PC-3 (cell line): ENCODE measurements at regions not wholly inside any gene's neighbourhood (a gene's known extent, or its start where the extent isn't known, plus 50 kb on each side); places are given as distances from the start of the nearest gene placed in this dataset.

ENCODE experiments used
- ATAC-seq: fragments of 200-7000 bp; cut with Tn5 transposase; 2 replicates; pipeline ENCODE4 v1.9.1; 2020; ENCODE audit warnings: mild to moderate bottlenecking, moderate library complexity
- BruUV-seq: library from RNA; stranded (reverse); fragments of 400-500 nt; replicated peaks from 2 replicates; lab custom pipeline; 2021; lab: Mats Ljungman, UMichigan
- CTCF ChIA-PET: fragments of 300-600 bp; sonication (Branson Sonifier 250); formaldehyde crosslinking; loops from one replicate; lab custom pipeline; 2022; ENCODE audit warnings: antibody characterized with exemption; lab: Charles Lee
- POLR2A ChIA-PET: fragments of 300-600 bp; sonication (Branson Sonifier 250); formaldehyde crosslinking; loops from one replicate; lab custom pipeline; 2022; ENCODE audit warnings: antibody characterized with exemption; ENCODE audit not compliant: unreplicated experiment; lab: Charles Lee
- DNase-seq: peaks from one replicate; pipeline ENCODE4 v3.0.0-alpha.2; 2015
- H2AFZ ChIP-seq: fragments of 300-600 bp; sonication (generic); 2 replicates; pipeline ENCODE4 v1.6.0; 2016; ENCODE audit warnings: antibody characterized with exemption, low read length
- H3F3A ChIP-seq: fragments of 300-600 bp; sonication (generic); one replicate; pipeline ENCODE4 v1.6.0; 2017; ENCODE audit warnings: antibody characterized with exemption, low read length, control low read depth, mild to moderate bottlenecking; ENCODE audit not compliant: unreplicated experiment
- H3K27ac ChIP-seq: fragments of 300-600 bp; sonication (generic); 2 replicates; pipeline ENCODE4 v1.5.1; 2016; ENCODE audit warnings: mild to moderate bottlenecking, low read length
- H3K27me3 ChIP-seq: fragments of 300-600 bp; sonication (generic); 2 replicates; pipeline ENCODE4 v1.6.1; 2016; ENCODE audit warnings: low read length, mixed read lengths
- H3K36me3 ChIP-seq: fragments of 300-600 bp; sonication (generic); 2 replicates; pipeline ENCODE4 v1.6.1; 2016; ENCODE audit warnings: low read depth, mixed run types, low read length, mixed read lengths
- H3K4me1 ChIP-seq: fragments of 300-600 bp; sonication (generic); 2 replicates; pipeline ENCODE4 v1.5.1; 2016; ENCODE audit warnings: low read length; ENCODE audit not compliant: insufficient read depth
- H3K4me2 ChIP-seq: fragments of 300-600 bp; sonication (generic); 2 replicates; pipeline ENCODE4 v1.6.0; 2016; ENCODE audit warnings: low read length
- H3K4me3 ChIP-seq: fragments of 300-600 bp; sonication (generic); 2 replicates; pipeline ENCODE4 v1.5.1; 2016; ENCODE audit warnings: mild to moderate bottlenecking, low read length, mixed read lengths
- H3K79me2 ChIP-seq: fragments of 300-600 bp; sonication (generic); 2 replicates; pipeline ENCODE4 v1.6.1; 2017; ENCODE audit warnings: low read length, mixed read lengths
- H3K9ac ChIP-seq: fragments of 300-600 bp; sonication (generic); 2 replicates; pipeline ENCODE4 v1.6.0; 2016; ENCODE audit warnings: mild to moderate bottlenecking, low read length
- H3K9me2 ChIP-seq: fragments of 300-600 bp; sonication (generic); replicated peaks from 2 replicates; pipeline ENCODE4 v1.6.1; 2016; ENCODE audit warnings: mixed run types, low read length, mixed read lengths
- H3K9me3 ChIP-seq: fragments of 300-600 bp; sonication (generic); 2 replicates; pipeline ENCODE4 v1.6.1; 2016; ENCODE audit warnings: low read length, mixed read lengths
- H4K20me1 ChIP-seq: fragments of 300-600 bp; sonication (generic); 2 replicates; pipeline ENCODE4 v1.6.1; 2016; ENCODE audit warnings: low read length, mixed read lengths
- EZH2 ChIP-seq: fragments of 300-600 bp; sonication (generic); IDR thresholded peaks from one replicate; pipeline ENCODE4 v1.6.1; 2017; ENCODE audit warnings: antibody characterized with exemption, mild to moderate bottlenecking, low read length; ENCODE audit not compliant: unreplicated experiment
- EZH2phosphoT487 ChIP-seq: fragments of 300-600 bp; sonication (generic); IDR thresholded peaks from 2 replicates; pipeline ENCODE4 v1.6.1; 2018; ENCODE audit warnings: mild to moderate bottlenecking, antibody characterized with exemption, low read length, borderline replicate concordance
- intact Hi-C: fragments of 100-400 bp; cut with micrococcal nuclease; formaldehyde crosslinking; loops from 2 replicates; pipeline ENCODE4 v1.9.0; 2023
- TF ChIP-seq, protein P1 (sequence below): fragments of 300-600 bp; sonication (generic); conservative IDR thresholded peaks from 2 replicates; pipeline ENCODE4 v1.5.1; 2017; ENCODE audit warnings: antibody characterized with exemption, low read depth, mild to moderate bottlenecking, low read length

DNA sequence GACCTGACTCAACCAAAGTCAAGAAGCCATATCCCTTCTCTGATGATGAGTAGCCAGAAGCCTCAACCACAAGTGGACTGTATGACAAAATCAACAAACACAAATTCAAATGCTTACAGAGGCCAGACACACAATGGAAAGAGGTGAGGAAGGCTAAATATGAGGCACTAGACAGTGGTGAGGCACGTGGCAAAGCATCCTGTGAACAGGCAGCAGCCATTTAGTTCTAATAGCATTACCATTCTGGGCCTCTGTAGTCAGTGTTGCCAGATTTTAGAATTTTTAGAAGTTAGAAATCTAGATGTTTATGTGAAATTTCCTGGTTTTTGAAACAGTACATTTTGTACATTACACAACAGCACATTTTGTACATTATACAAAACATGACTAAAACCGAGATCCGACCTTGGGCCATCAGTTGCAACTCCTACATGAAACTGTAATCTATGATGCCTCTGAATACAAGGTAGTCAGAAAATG lies 403.3 kb downstream of the COG6 start:
- H2AFZ ChIP-seq: no peak overlapping the region
- H4K20me1 ChIP-seq: no peaks in the 10 kb centered on the region
- H3K79me2 ChIP-seq: no peaks in the 10 kb centered on the region
- BruUV-seq: no TSS peak
- intact Hi-C loops: no loop called here
- H3K4me1 ChIP-seq: peaks cover 11% of the 10 kb centered on the region
- no peak for DNase-seq
- no peak overlapping the region for H3K4me2 ChIP-seq
- no peak for ATAC-seq
- no peak overlapping the region for H3K27ac ChIP-seq
- H3F3A ChIP-seq: no peaks in the 10 kb centered on the region
- no peaks in the 10 kb centered on the region for H3K9me3 ChIP-seq
- ChIA-PET CTCF (no interaction called here), POLR2A (no interaction called here)
- no peaks in the 10 kb centered on the region for H3K27me3 ChIP-seq
- H3K4me3 ChIP-seq: no peak overlapping the region
- TF ChIP-seq EZH2phosphoT487 (no peak), EZH2 (no peak)
- TF ChIP-seq, protein P1, sequence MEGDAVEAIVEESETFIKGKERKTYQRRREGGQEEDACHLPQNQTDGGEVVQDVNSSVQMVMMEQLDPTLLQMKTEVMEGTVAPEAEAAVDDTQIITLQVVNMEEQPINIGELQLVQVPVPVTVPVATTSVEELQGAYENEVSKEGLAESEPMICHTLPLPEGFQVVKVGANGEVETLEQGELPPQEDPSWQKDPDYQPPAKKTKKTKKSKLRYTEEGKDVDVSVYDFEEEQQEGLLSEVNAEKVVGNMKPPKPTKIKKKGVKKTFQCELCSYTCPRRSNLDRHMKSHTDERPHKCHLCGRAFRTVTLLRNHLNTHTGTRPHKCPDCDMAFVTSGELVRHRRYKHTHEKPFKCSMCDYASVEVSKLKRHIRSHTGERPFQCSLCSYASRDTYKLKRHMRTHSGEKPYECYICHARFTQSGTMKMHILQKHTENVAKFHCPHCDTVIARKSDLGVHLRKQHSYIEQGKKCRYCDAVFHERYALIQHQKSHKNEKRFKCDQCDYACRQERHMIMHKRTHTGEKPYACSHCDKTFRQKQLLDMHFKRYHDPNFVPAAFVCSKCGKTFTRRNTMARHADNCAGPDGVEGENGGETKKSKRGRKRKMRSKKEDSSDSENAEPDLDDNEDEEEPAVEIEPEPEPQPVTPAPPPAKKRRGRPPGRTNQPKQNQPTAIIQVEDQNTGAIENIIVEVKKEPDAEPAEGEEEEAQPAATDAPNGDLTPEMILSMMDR: no peak
- no peaks in the 10 kb centered on the region for H3K36me3 ChIP-seq
- H3K9me2 ChIP-seq: no peaks in the 10 kb centered on the region
- no peak overlapping the region for H3K9ac ChIP-seq

DNA sequence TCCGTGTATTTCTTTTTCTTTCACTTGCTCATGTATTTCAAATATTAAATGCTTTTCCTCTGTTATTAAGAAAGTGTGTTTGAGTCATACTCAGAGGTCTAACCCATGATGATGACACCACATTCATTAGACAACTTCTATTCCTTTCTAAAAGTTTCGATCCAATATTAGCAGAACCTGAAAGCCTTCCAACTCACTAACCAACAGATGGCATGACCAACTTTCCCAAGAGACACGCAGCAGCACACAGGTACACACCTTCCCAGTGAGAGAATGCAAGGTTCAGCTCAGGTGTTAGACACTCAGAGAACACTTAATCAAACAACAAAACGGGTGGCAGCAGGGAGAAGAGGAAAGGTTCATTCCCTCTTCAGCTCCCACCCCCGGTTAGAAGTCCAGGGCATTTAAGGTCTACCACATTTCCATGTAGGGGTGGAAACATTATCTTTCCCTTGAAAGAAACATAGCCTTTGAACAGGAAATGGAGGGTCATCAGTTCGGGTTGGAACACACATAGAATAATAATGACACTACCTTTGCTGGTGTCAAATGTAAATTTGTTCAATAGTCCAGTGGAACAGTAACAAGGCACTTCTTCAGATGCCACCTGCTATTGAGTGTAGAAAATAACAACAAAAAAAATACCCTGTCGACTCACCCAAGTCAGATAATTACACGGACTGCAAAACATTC lies 404.2 kb downstream of the COG6 start:
- ChIA-PET CTCF (no interaction called here), POLR2A (no interaction called here)
- H3F3A ChIP-seq: no peaks in the 10 kb centered on the region
- H3K9ac ChIP-seq: no peak overlapping the region
- H3K9me3 ChIP-seq: no peaks in the 10 kb centered on the region
- H3K27ac ChIP-seq: no peak overlapping the region
- H3K4me1 ChIP-seq: peaks cover 19% of the 10 kb centered on the region
- no peak overlapping the region for H3K4me3 ChIP-seq
- no peaks in the 10 kb centered on the region for H4K20me1 ChIP-seq
- H3K79me2 ChIP-seq: no peaks in the 10 kb centered on the region
- intact Hi-C loops: no loop called here
- ATAC-seq: no peak
- no peaks in the 10 kb centered on the region for H3K27me3 ChIP-seq
- no peaks in the 10 kb centered on the region for H3K36me3 ChIP-seq
- no peak overlapping the region for H2AFZ ChIP-seq
- no peak for DNase-seq
- TF ChIP-seq EZH2: no peak
- TF ChIP-seq EZH2phosphoT487: no peak
- TF ChIP-seq, protein P1: no peak
- no peak overlapping the region for H3K4me2 ChIP-seq
- no peaks in the 10 kb centered on the region for H3K9me2 ChIP-seq
- no TSS peak for BruUV-seq

DNA sequence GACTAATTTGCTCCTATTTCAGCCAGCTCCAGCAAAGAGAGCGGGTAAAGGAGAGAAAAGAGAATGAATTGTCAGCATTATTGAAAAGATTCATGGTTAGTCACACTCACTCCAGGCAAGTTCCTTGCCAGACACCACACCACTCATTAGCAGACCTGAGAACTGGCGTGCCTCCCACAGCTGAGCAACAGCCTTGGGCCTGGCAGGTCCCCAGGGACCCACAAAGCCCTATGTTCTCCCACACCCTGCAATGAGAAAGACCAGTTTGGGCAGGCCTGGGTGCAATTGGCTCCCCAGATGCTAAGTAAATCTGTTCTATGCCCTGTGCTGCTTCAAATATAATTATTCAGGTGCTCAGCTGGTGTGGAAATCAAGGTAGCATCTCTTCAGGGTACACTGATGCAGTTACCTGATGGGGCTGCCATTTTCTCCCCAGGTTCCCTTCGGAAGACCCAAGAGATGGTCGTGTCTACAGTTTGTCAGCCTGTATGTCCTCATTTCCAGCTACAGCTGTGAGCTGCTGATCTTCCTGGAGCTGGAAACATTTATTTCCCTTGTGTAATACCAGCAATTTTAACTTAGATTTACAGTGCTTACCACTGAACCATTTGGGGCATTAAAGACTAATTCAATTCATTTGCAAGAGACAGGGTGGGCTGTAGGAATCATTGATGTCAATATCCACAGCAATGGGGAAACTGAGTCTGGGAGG lies 405.0 kb downstream of the COG6 start:
- Histone ChIP-seq H3K79me2 (no peaks in the 10 kb centered on the region), H3K27me3 (no peaks in the 10 kb centered on the region), H3K4me3 (no peak overlapping the region), H3F3A (no peaks in the 10 kb centered on the region), H3K9me3 (no peaks in the 10 kb centered on the region), H3K36me3 (no peaks in the 10 kb centered on the region), H3K4me1 (peaks cover 25% of the 10 kb centered on the region), H2AFZ (no peak overlapping the region), H3K4me2 (no peak overlapping the region), H3K9me2 (no peaks in the 10 kb centered on the region), H3K9ac (no peak overlapping the region), H3K27ac (no peak overlapping the region; the same call in 1 of the 2 replicates), H4K20me1 (no peaks in the 10 kb centered on the region)
- intact Hi-C loops: no loop called here
- ATAC-seq: peak; percentile 31
- DNase-seq: peak; percentile 60
- BruUV-seq: no TSS peak
- ChIA-PET CTCF (no interaction called here), POLR2A (no interaction called here)
- no peak for TF ChIP-seq EZH2phosphoT487
- TF ChIP-seq, protein P1: no peak
